Body of pancreas (tissue), 4 donors: ENCODE measurements at regions not wholly inside any gene's neighbourhood (a gene's known extent, or its start where the extent isn't known, plus 50 kb on each side); places are given as distances from the start of the nearest gene placed in this dataset.

Source experiments
- POLR2A ChIP-seq, 3 donors: fragments of 450-650 bp; IDR thresholded peaks; one replicate each; pipeline ENCODE4 v1.6.1; 2016; ENCODE audit warnings: antibody characterized with exemption in 3 of 3, mild to moderate bottlenecking in 2 of 3
- TF ChIP-seq, protein P1 (sequence below), 7 experiments: fragments of 450-650 bp in 4 of 7; fragments of 200-600 bp in 3 of 7; sonication (generic) in 3 of 7; IDR thresholded peaks; one replicate each; pipeline ENCODE4 v1.5.1; 2016 to 2019; ENCODE audit warnings: antibody characterized with exemption in 7 of 7

DNA sequence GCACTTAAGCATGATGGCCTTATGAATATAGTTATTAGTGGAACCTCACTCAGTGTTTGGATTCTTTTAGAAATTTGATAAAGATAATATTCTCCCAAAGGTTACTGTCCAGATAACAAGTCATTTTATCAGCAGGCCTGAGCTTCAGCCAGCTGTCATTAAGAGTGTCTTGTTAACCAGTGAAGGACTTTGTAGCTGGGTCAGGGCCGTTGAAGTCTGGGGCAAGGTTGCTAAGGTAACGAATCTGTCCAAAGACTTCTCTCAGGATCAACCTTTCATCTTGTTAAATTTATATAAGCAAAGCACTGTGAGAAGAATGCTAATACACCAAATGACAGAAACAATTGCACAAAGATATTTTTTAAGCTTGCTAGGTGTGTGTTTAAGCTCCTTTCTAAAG lies 271.3 kb upstream of the TMPO start:
- TF ChIP-seq POLR2A (IDR thresholded peaks at IDR 0.05), result no peak
- TF ChIP-seq, protein P1, sequence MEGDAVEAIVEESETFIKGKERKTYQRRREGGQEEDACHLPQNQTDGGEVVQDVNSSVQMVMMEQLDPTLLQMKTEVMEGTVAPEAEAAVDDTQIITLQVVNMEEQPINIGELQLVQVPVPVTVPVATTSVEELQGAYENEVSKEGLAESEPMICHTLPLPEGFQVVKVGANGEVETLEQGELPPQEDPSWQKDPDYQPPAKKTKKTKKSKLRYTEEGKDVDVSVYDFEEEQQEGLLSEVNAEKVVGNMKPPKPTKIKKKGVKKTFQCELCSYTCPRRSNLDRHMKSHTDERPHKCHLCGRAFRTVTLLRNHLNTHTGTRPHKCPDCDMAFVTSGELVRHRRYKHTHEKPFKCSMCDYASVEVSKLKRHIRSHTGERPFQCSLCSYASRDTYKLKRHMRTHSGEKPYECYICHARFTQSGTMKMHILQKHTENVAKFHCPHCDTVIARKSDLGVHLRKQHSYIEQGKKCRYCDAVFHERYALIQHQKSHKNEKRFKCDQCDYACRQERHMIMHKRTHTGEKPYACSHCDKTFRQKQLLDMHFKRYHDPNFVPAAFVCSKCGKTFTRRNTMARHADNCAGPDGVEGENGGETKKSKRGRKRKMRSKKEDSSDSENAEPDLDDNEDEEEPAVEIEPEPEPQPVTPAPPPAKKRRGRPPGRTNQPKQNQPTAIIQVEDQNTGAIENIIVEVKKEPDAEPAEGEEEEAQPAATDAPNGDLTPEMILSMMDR (IDR thresholded peaks at IDR 0.05), result no peak
